Fibroblast of pulmonary artery (primary cell): ENCODE measurements at regions not wholly inside any gene's neighbourhood (a gene's known extent, or its start where the extent isn't known, plus 50 kb on each side); places are given as distances from the start of the nearest gene placed in this dataset.

Source experiments
- DNase-seq: peaks from one replicate; pipeline ENCODE4 v3.0.0-alpha.2; 2010; ENCODE audit warnings: low read depth
- H3K4me3 ChIP-seq: replicated peaks from 2 replicates; pipeline ENCODE4 v1.5.1; 2011; ENCODE audit warnings: low read depth, mild to moderate bottlenecking, control low read depth, low read length, moderate library complexity
- CTCF ChIP-seq: IDR thresholded peaks from 2 replicates; pipeline ENCODE4 v1.5.1; 2011; ENCODE audit warnings: mild to moderate bottlenecking, control low read depth, low read length, inconsistent platforms; ENCODE audit errors: missing control alignments

GRCh38 chr4:127047930-127048329 lies 584.8 kb upstream of the INTU start:
- no peak for DNase-seq
- H3K4me3 ChIP-seq = no peak overlapping the region
- no peak for TF ChIP-seq CTCF

- TF ChIP-seq CTCF = no peak
- no peak for DNase-seq
- H3K4me3 ChIP-seq = no peak overlapping the region
Measured at GRCh38 chr4:127048376-127049044, 584.2 kb upstream of the INTU start.

GRCh38 chr4:127049526-127049925 lies 583.2 kb upstream of the INTU start:
- DNase-seq = no peak
- TF ChIP-seq CTCF = no peak
- no peak overlapping the region for H3K4me3 ChIP-seq

- TF ChIP-seq CTCF = no peak
- DNase-seq = no peak
- H3K4me3 ChIP-seq = no peak overlapping the region
Measured at GRCh38 chr4:127052742-127053141, 580.0 kb upstream of the INTU start.

- DNase-seq = peak; percentile 35
- TF ChIP-seq CTCF = no peak
Measured at GRCh38 chr4:127055357-127055756, 577.4 kb upstream of the INTU start.

GRCh38 chr4:127069675-127070074 lies 563.1 kb upstream of the INTU start:
- no peak for TF ChIP-seq CTCF
- no peak overlapping the region for H3K4me3 ChIP-seq
- no peak for DNase-seq

More at GRCh38 chr4:127055357-127055756, 577.4 kb upstream of the INTU start:
- H3K4me3 ChIP-seq = no peak overlapping the region

GRCh38 chr4:127071443-127071842 lies 561.3 kb upstream of the INTU start:
- no peak for DNase-seq
- H3K4me3 ChIP-seq = no peak overlapping the region
- TF ChIP-seq CTCF = no peak
